ENCODE measurements at regions not wholly inside any gene's neighbourhood (a gene's known extent, or its start where the extent isn't known, plus 50 kb on each side); places are given as distances from the start of the nearest gene placed in this dataset.

GRCh38 chr7:45359776-45360175 lies 202.2 kb downstream of the RAMP3 start:
- Histone ChIP-seq H3K27me3 (ENCODE audit: control insufficient read depth in 1 of 2, insufficient read depth in 2 of 2, low read length in 2 of 2) (peaks cover 0 to 2% of the 10 kb centered on the region in 2 experiments), H3K36me3 (ENCODE audit: insufficient read depth, low read length) (no peaks in the 10 kb centered on the region), H3K27ac (ENCODE audit: low read depth in 1 of 2, low read length in 2 of 2) (no peak overlapping the region), H3K4me3 (ENCODE audit: low read length) (no peak overlapping the region), H3K9me3 (ENCODE audit: control insufficient read depth in 1 of 2, insufficient read depth in 1 of 2, low read length in 2 of 2) (no peaks in the 10 kb centered on the region), H3K4me1 (ENCODE audit: insufficient read depth, low read length) (no peaks in the 10 kb centered on the region)
- peaks cover 15% of the 10 kb centered on the region for H3K27me3 Mint-ChIP-seq
- no peaks in the 10 kb centered on the region for H3K36me3 Mint-ChIP-seq (ENCODE audit: low read depth)
- no peak overlapping the region for H3K4me3 Mint-ChIP-seq
- H3K4me1 Mint-ChIP-seq (ENCODE audit: low read depth), result no peaks in the 10 kb centered on the region
- POLR2A ChIA-PET, result no interaction called here
- CTCF ChIA-PET, result no interaction called here
- intact Hi-C loops (cut with DNase I, micrococcal nuclease), result no loop called here
- peaks cover 3% of the 10 kb centered on the region for H3K9me3 Mint-ChIP-seq
- ATAC-seq (ENCODE audit: poor library complexity) (no peak), DNase-seq (no peak)
- no peak overlapping the region for H3K27ac Mint-ChIP-seq
- TF ChIP-seq CTCF (IDR thresholded peaks at IDR 0.05), result no peak

GRCh38 chr7:45363669-45364068 lies 206.1 kb downstream of the RAMP3 start:
- H3K27me3 ChIP-seq (ENCODE audit: control insufficient read depth in 1 of 2, insufficient read depth in 2 of 2, low read length in 2 of 2), result peaks cover 0 to 2% of the 10 kb centered on the region in 2 experiments
- DNase-seq, result no peak
- no peaks in the 10 kb centered on the region for H3K36me3 Mint-ChIP-seq (ENCODE audit: low read depth)
- CTCF ChIA-PET, result no interaction called here
- H3K36me3 ChIP-seq (ENCODE audit: insufficient read depth, low read length), result no peaks in the 10 kb centered on the region
- no peak overlapping the region for H3K4me3 ChIP-seq (ENCODE audit: low read length)
- H3K4me1 ChIP-seq (ENCODE audit: insufficient read depth, low read length), result no peaks in the 10 kb centered on the region
- no peak for ATAC-seq (ENCODE audit: poor library complexity)
- TF ChIP-seq CTCF (IDR thresholded peaks at IDR 0.05), result no peak
- H3K9me3 ChIP-seq (ENCODE audit: control insufficient read depth in 1 of 2, insufficient read depth in 1 of 2, low read length in 2 of 2), result no peaks in the 10 kb centered on the region
- no peak overlapping the region for H3K27ac Mint-ChIP-seq
- peaks cover 23% of the 10 kb centered on the region for H3K27me3 Mint-ChIP-seq
- no peaks in the 10 kb centered on the region for H3K4me1 Mint-ChIP-seq (ENCODE audit: low read depth)
- POLR2A ChIA-PET, result no interaction called here
- no peak overlapping the region for H3K4me3 Mint-ChIP-seq
- H3K27ac ChIP-seq (ENCODE audit: low read depth in 1 of 2, low read length in 2 of 2), result no peak overlapping the region
- H3K9me3 Mint-ChIP-seq, result peaks cover 3% of the 10 kb centered on the region
- intact Hi-C loops (cut with DNase I, micrococcal nuclease), result no loop called here

GRCh38 chr7:45365341-45365740 lies 207.8 kb downstream of the RAMP3 start:
- Histone ChIP-seq H3K4me1 (ENCODE audit: insufficient read depth, low read length) (no peaks in the 10 kb centered on the region), H3K36me3 (ENCODE audit: insufficient read depth, low read length) (no peaks in the 10 kb centered on the region), H3K27ac (ENCODE audit: low read depth in 1 of 2, low read length in 2 of 2) (no peak overlapping the region), H3K9me3 (ENCODE audit: control insufficient read depth in 1 of 2, insufficient read depth in 1 of 2, low read length in 2 of 2) (no peaks in the 10 kb centered on the region), H3K4me3 (ENCODE audit: low read length) (no peak overlapping the region), H3K27me3 (ENCODE audit: control insufficient read depth in 1 of 2, insufficient read depth in 2 of 2, low read length in 2 of 2) (peaks cover 0 to 5% of the 10 kb centered on the region in 2 experiments)
- DNase-seq (no peak), ATAC-seq (ENCODE audit: poor library complexity) (no peak)
- POLR2A ChIA-PET, result no interaction called here
- Mint-ChIP-seq H3K4me3 (no peak overlapping the region), H3K4me1 (ENCODE audit: low read depth) (no peaks in the 10 kb centered on the region), H3K27ac (no peak overlapping the region), H3K9me3 (peaks cover 3% of the 10 kb centered on the region), H3K36me3 (ENCODE audit: low read depth) (no peaks in the 10 kb centered on the region), H3K27me3 (peaks cover 26% of the 10 kb centered on the region)
- intact Hi-C loops (cut with DNase I, micrococcal nuclease), result no loop called here
- no peak for TF ChIP-seq CTCF (IDR thresholded peaks at IDR 0.05)
- CTCF ChIA-PET, result no interaction called here
